ENCODE measurements at regions not wholly inside any gene's neighbourhood (a gene's known extent, or its start where the extent isn't known, plus 50 kb on each side); places are given as distances from the start of the nearest gene placed in this dataset.

GRCh38 chr2:198253995-198254394, 449.6 kb downstream of the PLCL1 start:
- no peak overlapping the region for H3K4me3 ChIP-seq (ENCODE audit: low read depth, low read length)
- TF ChIP-seq, protein P1, sequence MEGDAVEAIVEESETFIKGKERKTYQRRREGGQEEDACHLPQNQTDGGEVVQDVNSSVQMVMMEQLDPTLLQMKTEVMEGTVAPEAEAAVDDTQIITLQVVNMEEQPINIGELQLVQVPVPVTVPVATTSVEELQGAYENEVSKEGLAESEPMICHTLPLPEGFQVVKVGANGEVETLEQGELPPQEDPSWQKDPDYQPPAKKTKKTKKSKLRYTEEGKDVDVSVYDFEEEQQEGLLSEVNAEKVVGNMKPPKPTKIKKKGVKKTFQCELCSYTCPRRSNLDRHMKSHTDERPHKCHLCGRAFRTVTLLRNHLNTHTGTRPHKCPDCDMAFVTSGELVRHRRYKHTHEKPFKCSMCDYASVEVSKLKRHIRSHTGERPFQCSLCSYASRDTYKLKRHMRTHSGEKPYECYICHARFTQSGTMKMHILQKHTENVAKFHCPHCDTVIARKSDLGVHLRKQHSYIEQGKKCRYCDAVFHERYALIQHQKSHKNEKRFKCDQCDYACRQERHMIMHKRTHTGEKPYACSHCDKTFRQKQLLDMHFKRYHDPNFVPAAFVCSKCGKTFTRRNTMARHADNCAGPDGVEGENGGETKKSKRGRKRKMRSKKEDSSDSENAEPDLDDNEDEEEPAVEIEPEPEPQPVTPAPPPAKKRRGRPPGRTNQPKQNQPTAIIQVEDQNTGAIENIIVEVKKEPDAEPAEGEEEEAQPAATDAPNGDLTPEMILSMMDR (IDR thresholded peaks at IDR 0.05; ENCODE audit: insufficient read depth, low read depth, low read length, missing control alignments), result no peak
- DNase-seq (ENCODE audit: low read depth), result no peak

DNA sequence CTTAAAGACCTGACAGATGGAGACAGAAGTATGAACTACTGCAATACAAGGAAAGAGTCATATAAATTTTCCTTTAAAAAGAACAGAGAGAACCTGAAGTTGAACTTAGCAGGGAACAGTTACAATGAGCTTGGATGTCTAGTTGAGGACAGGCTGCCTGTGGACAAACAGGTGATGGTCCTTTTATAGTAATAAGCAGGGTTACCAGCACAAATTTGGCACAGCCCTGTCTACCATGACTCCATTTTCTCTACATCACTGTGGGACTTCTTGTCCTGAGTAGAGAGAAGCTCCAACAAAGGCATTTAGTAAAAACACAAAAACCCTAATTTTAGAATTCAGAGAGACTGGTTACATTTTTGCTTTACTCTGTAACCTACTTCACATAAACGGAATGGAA, 448.1 kb downstream of the PLCL1 start:
- H3K4me3 ChIP-seq (ENCODE audit: low read depth, low read length), result no peak overlapping the region
- TF ChIP-seq, protein P1 (IDR thresholded peaks at IDR 0.05; ENCODE audit: insufficient read depth, low read depth, low read length, missing control alignments), result no peak
- no peak for DNase-seq (ENCODE audit: low read depth)

DNA sequence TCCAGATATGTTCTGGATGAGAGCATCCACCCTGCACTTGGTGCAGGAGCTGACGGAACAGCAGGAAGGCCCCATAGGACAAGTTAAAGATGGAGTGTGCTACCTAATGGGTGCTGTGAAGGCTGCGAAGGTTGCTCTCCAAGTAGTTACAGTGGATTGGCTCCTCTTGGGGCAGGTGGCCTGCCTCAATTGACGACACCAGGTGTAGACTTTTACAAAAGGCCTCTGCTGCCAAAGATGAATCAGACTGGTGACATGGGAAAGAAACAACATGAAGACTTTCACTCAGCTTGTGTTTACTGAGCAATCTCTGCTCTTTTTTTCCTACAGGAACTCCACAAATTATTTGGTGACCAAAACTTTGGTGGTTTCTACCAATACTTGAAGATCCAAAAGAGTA, 437.7 kb downstream of the PLCL1 start:
- TF ChIP-seq, protein P1 (IDR thresholded peaks at IDR 0.05; ENCODE audit: insufficient read depth, low read depth, low read length, missing control alignments), result no peak
- H3K4me3 ChIP-seq (ENCODE audit: low read depth, low read length), result no peak overlapping the region
- DNase-seq (ENCODE audit: low read depth), result no peak

DNA sequence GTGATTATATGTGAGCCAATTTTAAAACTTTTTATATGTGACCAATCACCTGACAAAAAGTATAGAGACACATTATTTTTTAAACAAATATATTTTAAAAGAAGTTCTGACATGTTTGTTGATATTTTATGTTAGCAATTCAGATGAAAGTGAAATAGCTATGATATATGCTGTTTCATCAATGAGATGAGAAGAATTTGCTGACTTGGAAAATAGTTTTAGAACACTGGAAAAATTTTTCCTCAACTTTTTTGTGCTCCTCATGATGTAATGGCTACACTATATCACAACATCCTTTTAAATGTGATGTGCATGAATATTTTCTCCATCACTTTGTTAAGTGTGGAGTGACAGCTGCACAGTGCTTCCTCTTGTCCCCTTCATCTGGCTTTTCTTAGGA, 434.0 kb downstream of the PLCL1 start:
- TF ChIP-seq, protein P1 (IDR thresholded peaks at IDR 0.05; ENCODE audit: insufficient read depth, low read depth, low read length, missing control alignments), result no peak
- no peak for DNase-seq (ENCODE audit: low read depth)
- no peak overlapping the region for H3K4me3 ChIP-seq (ENCODE audit: low read depth, low read length)

DNA sequence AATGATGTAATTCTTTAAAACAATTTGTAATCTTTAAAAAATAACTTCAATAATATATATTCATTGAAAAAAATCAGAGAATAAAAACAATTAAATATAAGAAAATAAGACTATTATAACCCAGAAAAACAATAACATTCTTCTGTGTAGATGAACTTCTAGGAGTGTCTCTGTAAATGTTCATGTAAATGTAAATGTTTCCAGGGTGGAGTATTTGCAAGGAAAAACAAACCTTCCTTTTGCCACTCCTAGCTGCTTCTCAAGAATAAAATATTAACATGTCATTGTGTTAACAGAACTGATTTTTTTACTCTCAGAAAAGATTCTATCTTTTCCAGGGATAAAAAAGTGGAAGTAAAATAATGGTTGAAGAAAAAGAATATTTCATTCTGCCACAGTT, 431.9 kb downstream of the PLCL1 start:
- no peak overlapping the region for H3K4me3 ChIP-seq (ENCODE audit: low read depth, low read length)
- no peak for DNase-seq (ENCODE audit: low read depth)
- TF ChIP-seq, protein P1 (IDR thresholded peaks at IDR 0.05; ENCODE audit: insufficient read depth, low read depth, low read length, missing control alignments), result no peak

- H3K4me3 ChIP-seq (ENCODE audit: low read depth, low read length), result no peak overlapping the region
- DNase-seq (ENCODE audit: low read depth), result no peak
- TF ChIP-seq, protein P1 (IDR thresholded peaks at IDR 0.05; ENCODE audit: insufficient read depth, low read depth, low read length, missing control alignments), result no peak
Measured at GRCh38 chr2:198232281-198232680, 427.9 kb downstream of the PLCL1 start.

- DNase-seq (ENCODE audit: low read depth), result no peak
- no peak overlapping the region for H3K4me3 ChIP-seq (ENCODE audit: low read depth, low read length)
- TF ChIP-seq, protein P1 (IDR thresholded peaks at IDR 0.05; ENCODE audit: insufficient read depth, low read depth, low read length, missing control alignments), result no peak
Measured at GRCh38 chr2:198231562-198231961, 427.2 kb downstream of the PLCL1 start.

Data from GM12865 (cell line).